Gastrocnemius medialis (tissue), 4 donors: ENCODE measurements at regions not wholly inside any gene's neighbourhood (a gene's known extent, or its start where the extent isn't known, plus 50 kb on each side); places are given as distances from the start of the nearest gene placed in this dataset.

Source experiments
- ATAC-seq, 2 donors: fragments of 150-250 bp; one replicate each; pipeline ENCODE4 v1.9.1; 2016
- DNase-seq, 2 donors: peaks; one replicate each; pipeline ENCODE4 v3.0.0-alpha.2; 2019
- H3K27ac ChIP-seq, 4 donors: fragments of 200-600 bp; sonication (generic); 1 replicate in 1 of 4; 2 replicates in 3 of 4; pipeline ENCODE4 v1.5.1; 2016 to 2018; ENCODE audit warnings: mild to moderate bottlenecking in 2 of 4, moderate library complexity in 1 of 4
- H3K27me3 ChIP-seq, 3 donors: fragments of 200-600 bp; sonication (generic) in 2 of 3; 1 replicate in 1 of 3; 2 replicates in 2 of 3; pipeline versions ENCODE4 v1.5.1 to v1.6.0; 2016 to 2019; ENCODE audit warnings: mild to moderate bottlenecking in 1 of 3, moderate library complexity in 1 of 3
- H3K36me3 ChIP-seq, 2 donors: fragments of 200-600 bp; sonication (generic) in 1 of 2; one replicate each; pipeline ENCODE4 v1.5.1; 2017 to 2018
- H3K4me1 ChIP-seq, 2 donors: fragments of 200-600 bp; sonication (generic) in 1 of 2; one replicate each; pipeline ENCODE4 v1.5.1; 2016 to 2017; ENCODE audit warnings: mild to moderate bottlenecking in 2 of 2
- H3K4me3 ChIP-seq, 4 donors: fragments of 200-600 bp; sonication (generic) in 3 of 4; 1 replicate in 1 of 4; 2 replicates in 3 of 4; pipeline ENCODE4 v1.5.1; 2016 to 2019; ENCODE audit warnings: mild to moderate bottlenecking in 2 of 4
- H3K9me3 ChIP-seq, 3 donors: fragments of 200-600 bp; sonication (generic) in 2 of 3; 1 replicate in 1 of 3; 2 replicates in 2 of 3; pipeline ENCODE4 v1.5.1; 2016 to 2019
- CTCF ChIP-seq, 5 experiments: fragments of 450-650 bp in 3 of 5; fragments of 200-600 bp in 2 of 5; sonication (generic) in 2 of 5; IDR thresholded peaks in 4 of 5; conservative IDR thresholded peaks in 1 of 5; 1 replicate in 4 of 5; 2 replicates in 1 of 5; pipeline ENCODE4 v1.5.1; 2016 to 2019; ENCODE audit warnings: antibody characterized with exemption in 5 of 5, mild to moderate bottlenecking in 3 of 5, moderate library complexity in 3 of 5
- POLR2A ChIP-seq, 2 donors: fragments of 450-650 bp; IDR thresholded peaks; one replicate each; pipeline ENCODE4 v1.6.1; 2017; ENCODE audit warnings: antibody characterized with exemption in 2 of 2, mild to moderate bottlenecking in 2 of 2, moderate library complexity in 2 of 2
- in situ Hi-C, 4 donors: fragments of 200-750 bp; cut with MboI; loops; one replicate each; pipeline versions ENCODE4 v1.15.0 to v1.8.0; 2017; ENCODE audit warnings: low sequenced_read_pairs in 4 of 4
- intact Hi-C: fragments of 100-400 bp; cut with DNase I; formaldehyde crosslinking; loops from one replicate; pipeline ENCODE4 v1.15.1; 2023; ENCODE audit warnings: low total_unique reads

DNA sequence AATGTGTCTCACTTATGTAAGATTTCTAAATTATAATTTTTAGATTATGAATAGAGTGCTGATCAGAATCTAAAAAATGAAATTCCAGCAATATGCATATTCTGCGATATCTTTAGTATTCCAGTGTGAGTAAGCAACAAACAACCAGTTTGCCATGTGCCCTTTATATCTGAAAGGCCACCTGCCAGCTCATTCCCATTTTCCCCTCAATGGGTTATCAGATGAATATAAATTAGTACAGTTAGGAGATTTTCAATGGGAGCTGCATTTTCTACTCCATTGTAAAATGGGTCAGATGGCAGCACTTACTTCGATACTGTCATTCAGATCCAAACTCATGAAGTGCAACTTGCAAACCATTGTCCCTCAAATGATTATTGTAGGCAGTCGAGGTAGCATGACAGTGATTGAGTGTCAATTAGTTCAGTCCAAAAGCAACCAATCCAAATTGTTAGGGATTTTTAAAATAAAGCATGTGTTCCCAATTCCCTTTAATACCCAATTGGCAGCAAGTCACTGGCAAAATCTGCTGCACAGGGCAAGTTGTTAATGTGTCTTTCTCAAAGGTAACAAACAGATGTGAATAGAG is 680.3 kb downstream of the LRRIQ3 start:
- no peak for DNase-seq
- in situ Hi-C loops: no loop called here

GRCh38 chr1:73516451-73516850 is 681.5 kb downstream of the LRRIQ3 start:
- no peaks in the 10 kb centered on the region for H3K36me3 ChIP-seq
- no peaks in the 10 kb centered on the region for H3K4me1 ChIP-seq
- DNase-seq: no peak
- ATAC-seq: no peak
- no peak overlapping the region for H3K4me3 ChIP-seq
- TF ChIP-seq CTCF (IDR thresholded peaks at IDR 0.05 in 4 of 5, conservative IDR thresholded peaks at IDR 0.05 in 1 of 5): no peak
- no peak for TF ChIP-seq POLR2A (IDR thresholded peaks at IDR 0.05)
- H3K9me3 ChIP-seq: peaks cover 0 to 3% (median 0%) of the 10 kb centered on the region in 3 donors
- intact Hi-C loops: no loop called here
- no peak overlapping the region for H3K27ac ChIP-seq
- in situ Hi-C loops: no loop called here
- H3K27me3 ChIP-seq: no peaks in the 10 kb centered on the region

More for the DNA sequence above, 680.3 kb downstream of the LRRIQ3 start:
- no peak for ATAC-seq
- H3K27ac ChIP-seq: no peak overlapping the region
- no peak overlapping the region for H3K4me3 ChIP-seq
- H3K9me3 ChIP-seq: peaks cover 0 to 3% (median 0%) of the 10 kb centered on the region in 3 donors
- no peaks in the 10 kb centered on the region for H3K4me1 ChIP-seq
- no peaks in the 10 kb centered on the region for H3K27me3 ChIP-seq
- TF ChIP-seq POLR2A (IDR thresholded peaks at IDR 0.05) (no peak), CTCF (IDR thresholded peaks at IDR 0.05 in 4 of 5, conservative IDR thresholded peaks at IDR 0.05 in 1 of 5) (no peak)
- no peaks in the 10 kb centered on the region for H3K36me3 ChIP-seq
- intact Hi-C loops: no loop called here

- ATAC-seq: no peak
- H3K27me3 ChIP-seq: no peaks in the 10 kb centered on the region
These were observed 686.9 kb downstream of the LRRIQ3 start for GRCh38 chr1:73511038-73511437.

GRCh38 chr1:73500154-73500553 is 697.8 kb downstream of the LRRIQ3 start:
- Histone ChIP-seq H3K27me3 (no peaks in the 10 kb centered on the region), H3K27ac (no peak overlapping the region), H3K4me3 (no peak overlapping the region), H3K9me3 (no peaks in the 10 kb centered on the region), H3K36me3 (no peaks in the 10 kb centered on the region), H3K4me1 (no peaks in the 10 kb centered on the region)
- no peak for TF ChIP-seq POLR2A (IDR thresholded peaks at IDR 0.05)
- no peak for TF ChIP-seq CTCF (IDR thresholded peaks at IDR 0.05 in 4 of 5, conservative IDR thresholded peaks at IDR 0.05 in 1 of 5)
- DNase-seq: no peak
- ATAC-seq: no peak
- in situ Hi-C loops: no loop called here
- intact Hi-C loops: no loop called here

More at GRCh38 chr1:73511038-73511437, 686.9 kb downstream of the LRRIQ3 start:
- Histone ChIP-seq H3K27ac (no peak overlapping the region), H3K9me3 (no peaks in the 10 kb centered on the region), H3K36me3 (no peaks in the 10 kb centered on the region), H3K4me1 (no peaks in the 10 kb centered on the region), H3K4me3 (no peak overlapping the region)
- intact Hi-C loops (no loop called here), in situ Hi-C loops (no loop called here)
- no peak for TF ChIP-seq CTCF (IDR thresholded peaks at IDR 0.05 in 4 of 5, conservative IDR thresholded peaks at IDR 0.05 in 1 of 5)
- TF ChIP-seq POLR2A (IDR thresholded peaks at IDR 0.05): no peak
- DNase-seq: no peak

DNA sequence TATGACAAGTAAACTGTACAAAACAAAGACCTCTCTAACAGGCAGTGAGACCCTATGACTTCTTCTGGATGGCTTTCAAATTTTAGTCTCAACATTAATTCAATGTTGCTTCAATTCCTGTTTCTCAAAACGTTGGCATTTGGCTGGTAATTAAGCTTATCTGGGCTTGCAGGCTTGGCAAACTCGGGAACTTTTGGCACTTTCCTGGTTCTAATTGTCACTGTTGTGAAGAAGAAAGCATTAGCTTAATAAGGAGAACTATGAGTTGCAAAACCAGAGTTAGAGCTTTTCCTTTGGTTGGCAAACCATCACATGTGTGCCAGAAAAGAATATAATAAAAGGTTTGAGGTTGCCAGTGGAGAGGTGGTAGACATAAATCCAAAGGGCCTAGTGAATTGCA is 698.3 kb downstream of the LRRIQ3 start:
- Histone ChIP-seq H3K9me3 (no peaks in the 10 kb centered on the region), H3K4me1 (no peaks in the 10 kb centered on the region), H3K4me3 (no peak overlapping the region), H3K36me3 (no peaks in the 10 kb centered on the region), H3K27ac (no peak overlapping the region), H3K27me3 (no peaks in the 10 kb centered on the region)
- ATAC-seq (no peak), DNase-seq (no peak)
- in situ Hi-C loops: no loop called here
- intact Hi-C loops: no loop called here
- TF ChIP-seq POLR2A (IDR thresholded peaks at IDR 0.05) (no peak), CTCF (IDR thresholded peaks at IDR 0.05 in 4 of 5, conservative IDR thresholded peaks at IDR 0.05 in 1 of 5) (no peak)
